NCI-H524 treated with DMSO at 0.1 percent for 48 hours (cell line): ENCODE measurements at regions not wholly inside any gene's neighbourhood (a gene's known extent, or its start where the extent isn't known, plus 50 kb on each side); places are given as distances from the start of the nearest gene placed in this dataset.
"Not testable (repeated sequence)": the region's sequence is repeated elsewhere in the genome, so short reads cannot be mapped to it uniquely, and the experiment has no call there.

Experiments
- DNase-seq: peaks from one replicate; lab custom pipeline; 2025; lab: John Stamatoyannopoulos, UW

GRCh38 chr2:120625865-120626560 lies 109.7 kb upstream of the GLI2 start:
- no peak for DNase-seq

- DNase-seq = no peak
Observed at GRCh38 chr2:120626566-120626965, 109.1 kb upstream of the GLI2 start.

GRCh38 chr2:120628248-120628647 lies 107.4 kb upstream of the GLI2 start:
- no peak for DNase-seq

- DNase-seq = no peak
Observed at GRCh38 chr2:120629241-120629895, 106.3 kb upstream of the GLI2 start.

- no peak for DNase-seq
Observed at GRCh38 chr2:120630031-120630701, 105.5 kb upstream of the GLI2 start.

GRCh38 chr2:120631236-120631635 lies 104.4 kb upstream of the GLI2 start:
- no peak for DNase-seq

GRCh38 chr2:120631724-120632123 lies 103.9 kb upstream of the GLI2 start:
- DNase-seq = no peak

- DNase-seq = no peak
Observed at GRCh38 chr2:120632796-120633646, 102.6 kb upstream of the GLI2 start.

GRCh38 chr2:120634533-120634932 lies 101.1 kb upstream of the GLI2 start:
- DNase-seq = no peak

- DNase-seq = no peak
Observed at GRCh38 chr2:120635146-120635545, 100.5 kb upstream of the GLI2 start.

- no peak for DNase-seq
Observed at GRCh38 chr2:120637847-120638246, 97.8 kb upstream of the GLI2 start.

- DNase-seq = no peak
Observed at GRCh38 chr2:120638450-120638849, 97.2 kb upstream of the GLI2 start.

- DNase-seq = no peak
Observed at GRCh38 chr2:120641366-120641771, 94.3 kb upstream of the GLI2 start.

GRCh38 chr2:120642646-120643045 lies 93.0 kb upstream of the GLI2 start:
- no peak for DNase-seq

- DNase-seq = no peak
Observed at GRCh38 chr2:120646994-120647393, 88.7 kb upstream of the GLI2 start.

GRCh38 chr2:120647487-120647886 lies 88.2 kb upstream of the GLI2 start:
- no peak for DNase-seq

- DNase-seq = not testable (repeated sequence)
Observed at GRCh38 chr2:120649381-120649780, 86.3 kb upstream of the GLI2 start.

GRCh38 chr2:120650022-120650644 lies 85.5 kb upstream of the GLI2 start:
- DNase-seq = no peak

GRCh38 chr2:120651818-120652217 lies 83.8 kb upstream of the GLI2 start:
- no peak for DNase-seq

- no peak for DNase-seq
Observed at GRCh38 chr2:120653046-120653445, 82.6 kb upstream of the GLI2 start.

- DNase-seq = no peak
Observed at GRCh38 chr2:120653871-120654270, 81.8 kb upstream of the GLI2 start.
